ENCODE measurements at regions not wholly inside any gene's neighbourhood (a gene's known extent, or its start where the extent isn't known, plus 50 kb on each side); places are given as distances from the start of the nearest gene placed in this dataset.

DNA sequence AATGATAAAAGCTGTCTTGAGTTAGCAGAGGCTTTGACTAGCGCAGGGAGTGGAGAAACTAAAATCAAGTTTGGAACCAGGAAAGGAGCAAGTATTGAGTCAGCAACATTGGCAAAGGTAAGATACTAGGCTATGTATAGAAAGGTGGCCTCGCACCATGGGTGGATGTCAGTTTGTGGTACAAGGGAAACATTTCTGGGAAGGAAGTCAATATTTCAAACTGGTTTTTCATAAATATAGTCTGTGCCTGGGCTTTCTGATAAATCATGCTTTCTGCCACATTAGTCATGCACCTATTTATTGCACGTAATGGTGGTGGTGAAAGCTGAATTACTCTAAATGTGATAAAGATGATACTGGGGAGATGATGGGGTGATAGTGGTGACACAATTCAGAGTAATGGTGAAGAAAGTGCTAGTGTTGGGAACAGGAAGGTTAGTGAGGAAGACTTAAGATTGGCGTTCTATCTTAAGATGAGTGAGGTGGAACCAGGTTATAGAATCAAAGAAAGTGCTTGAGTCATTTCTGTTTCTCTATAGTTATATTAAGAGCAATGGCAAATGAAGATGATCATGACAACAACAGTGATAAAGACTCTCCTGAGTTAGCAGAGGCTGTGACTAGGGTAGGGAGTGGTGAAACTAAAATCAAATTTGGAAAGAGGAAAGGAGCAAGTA is 729.0 kb downstream of the FAM181B start:
- no peaks in the 10 kb centered on the region for H3K36me3 Mint-ChIP-seq (ENCODE audit: low read depth)
- Histone ChIP-seq H3K4me3 (ENCODE audit: low read length) (no peak overlapping the region), H3K27ac (ENCODE audit: low read depth, low read length) (no peak overlapping the region), H3K9me3 (ENCODE audit: control insufficient read depth, low read length) (no peaks in the 10 kb centered on the region), H3K4me1 (ENCODE audit: control insufficient read depth, insufficient read depth, low read length) (no peaks in the 10 kb centered on the region), H3K36me3 (ENCODE audit: control insufficient read depth, insufficient read depth, low read length) (no peaks in the 10 kb centered on the region), H3K9ac (ENCODE audit: extremely low read depth, low read length, poor library complexity, severe bottlenecking) (no peak overlapping the region), H3K27me3 (ENCODE audit: control insufficient read depth, insufficient read depth, low read length, poor library complexity, severe bottlenecking) (no peaks in the 10 kb centered on the region)
- DNase-seq: no peak
- 83 to 86% methylated on average over 3 to 4 of the region's 4 CpGs for WGBS, 2 experiments (ENCODE audit: insufficient coverage in 1 of 2, insufficient read length in 1 of 2)
- TF ChIP-seq, protein P1, sequence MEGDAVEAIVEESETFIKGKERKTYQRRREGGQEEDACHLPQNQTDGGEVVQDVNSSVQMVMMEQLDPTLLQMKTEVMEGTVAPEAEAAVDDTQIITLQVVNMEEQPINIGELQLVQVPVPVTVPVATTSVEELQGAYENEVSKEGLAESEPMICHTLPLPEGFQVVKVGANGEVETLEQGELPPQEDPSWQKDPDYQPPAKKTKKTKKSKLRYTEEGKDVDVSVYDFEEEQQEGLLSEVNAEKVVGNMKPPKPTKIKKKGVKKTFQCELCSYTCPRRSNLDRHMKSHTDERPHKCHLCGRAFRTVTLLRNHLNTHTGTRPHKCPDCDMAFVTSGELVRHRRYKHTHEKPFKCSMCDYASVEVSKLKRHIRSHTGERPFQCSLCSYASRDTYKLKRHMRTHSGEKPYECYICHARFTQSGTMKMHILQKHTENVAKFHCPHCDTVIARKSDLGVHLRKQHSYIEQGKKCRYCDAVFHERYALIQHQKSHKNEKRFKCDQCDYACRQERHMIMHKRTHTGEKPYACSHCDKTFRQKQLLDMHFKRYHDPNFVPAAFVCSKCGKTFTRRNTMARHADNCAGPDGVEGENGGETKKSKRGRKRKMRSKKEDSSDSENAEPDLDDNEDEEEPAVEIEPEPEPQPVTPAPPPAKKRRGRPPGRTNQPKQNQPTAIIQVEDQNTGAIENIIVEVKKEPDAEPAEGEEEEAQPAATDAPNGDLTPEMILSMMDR (conservative IDR thresholded peaks at IDR 0.05): no peak
- no peak overlapping the region for H3K4me3 Mint-ChIP-seq
- H3K4me1 Mint-ChIP-seq: peaks cover 5% of the 10 kb centered on the region
- no peak overlapping the region for H3K27ac Mint-ChIP-seq
- H3K9me3 Mint-ChIP-seq: no peaks in the 10 kb centered on the region
- peaks cover 5% of the 10 kb centered on the region for H3K27me3 Mint-ChIP-seq (ENCODE audit: insufficient read depth)

DNA sequence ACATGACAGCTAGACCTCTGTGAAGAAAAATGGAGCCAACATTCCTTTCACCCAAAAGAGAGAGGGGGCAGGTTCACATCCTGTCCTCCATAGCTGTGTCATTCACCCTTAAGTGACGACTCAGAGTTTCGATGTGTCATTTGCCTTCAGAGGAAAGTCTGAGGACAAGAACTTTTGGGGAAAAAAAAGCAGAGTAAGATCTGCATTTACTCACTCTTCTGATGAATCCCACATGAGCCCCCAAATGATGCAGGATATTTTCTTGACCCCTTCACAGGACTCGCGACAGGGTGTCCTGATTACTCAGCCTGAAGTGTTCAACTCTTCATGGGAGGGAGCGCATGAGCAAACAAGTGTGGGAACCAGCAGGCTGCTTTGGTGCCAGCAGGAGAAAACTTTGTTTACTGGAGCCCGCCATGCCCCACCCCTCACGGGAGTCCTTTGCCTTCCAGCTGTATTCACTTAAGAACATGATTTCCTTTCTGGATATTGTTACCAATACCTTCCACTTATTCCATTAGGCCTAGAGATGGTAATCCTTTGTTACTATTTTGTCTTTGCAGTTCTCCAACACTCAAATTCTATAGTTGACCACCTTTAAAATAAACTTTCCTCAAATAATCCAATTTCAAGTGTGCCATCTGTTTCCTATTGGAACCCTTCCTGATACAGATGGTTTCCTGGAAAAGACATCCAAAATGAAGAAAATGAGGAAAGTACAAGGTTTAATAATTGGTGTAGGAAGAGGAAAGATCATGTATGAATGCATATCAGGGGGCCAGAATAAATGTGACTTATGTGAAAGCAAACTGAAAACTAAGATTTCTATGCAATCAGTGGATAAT is 729.8 kb downstream of the FAM181B start:
- H3K27ac Mint-ChIP-seq: no peak overlapping the region
- Histone ChIP-seq H3K27ac (ENCODE audit: low read depth, low read length) (no peak overlapping the region), H3K9ac (ENCODE audit: extremely low read depth, low read length, poor library complexity, severe bottlenecking) (no peak overlapping the region), H3K27me3 (ENCODE audit: control insufficient read depth, insufficient read depth, low read length, poor library complexity, severe bottlenecking) (no peaks in the 10 kb centered on the region), H3K4me3 (ENCODE audit: low read length) (no peak overlapping the region), H3K36me3 (ENCODE audit: control insufficient read depth, insufficient read depth, low read length) (no peaks in the 10 kb centered on the region), H3K4me1 (ENCODE audit: control insufficient read depth, insufficient read depth, low read length) (no peaks in the 10 kb centered on the region), H3K9me3 (ENCODE audit: control insufficient read depth, low read length) (no peaks in the 10 kb centered on the region)
- TF ChIP-seq, protein P1 (conservative IDR thresholded peaks at IDR 0.05): no peak
- DNase-seq: no peak
- H3K4me1 Mint-ChIP-seq: peaks cover 7% of the 10 kb centered on the region
- 74 to 82% methylated on average over 7 of the region's 7 CpGs for WGBS, 2 experiments (ENCODE audit: insufficient coverage in 1 of 2, insufficient read length in 1 of 2)
- peaks cover 5% of the 10 kb centered on the region for H3K27me3 Mint-ChIP-seq (ENCODE audit: insufficient read depth)
- H3K36me3 Mint-ChIP-seq (ENCODE audit: low read depth): no peaks in the 10 kb centered on the region
- H3K4me3 Mint-ChIP-seq: no peak overlapping the region
- H3K9me3 Mint-ChIP-seq: no peaks in the 10 kb centered on the region

DNA sequence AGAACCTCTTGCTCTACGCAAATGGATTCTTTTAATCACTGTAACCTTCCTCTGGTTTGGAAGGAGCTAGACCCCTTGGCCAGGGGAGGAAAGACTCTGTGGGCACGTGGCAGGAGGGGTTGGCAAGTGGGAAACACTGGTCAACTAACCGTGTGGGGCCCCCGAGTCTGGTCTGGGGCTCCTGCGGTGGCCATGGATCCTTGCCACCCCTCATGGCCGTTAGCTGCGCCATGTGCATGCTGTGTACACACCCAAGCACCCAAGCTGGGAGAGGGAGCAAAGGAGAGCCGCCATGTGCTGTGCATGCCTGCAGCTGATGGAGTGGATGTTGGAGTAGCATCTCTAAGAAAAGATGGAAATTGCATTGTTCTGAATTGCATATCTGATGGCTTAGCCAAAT is 730.6 kb downstream of the FAM181B start:
- H3K27ac ChIP-seq (ENCODE audit: low read depth, low read length): no peak overlapping the region
- H3K4me1 ChIP-seq (ENCODE audit: control insufficient read depth, insufficient read depth, low read length): no peaks in the 10 kb centered on the region
- no peak overlapping the region for H3K27ac Mint-ChIP-seq
- H3K9ac ChIP-seq (ENCODE audit: extremely low read depth, low read length, poor library complexity, severe bottlenecking): no peak overlapping the region
- H3K4me3 ChIP-seq (ENCODE audit: low read length): no peak overlapping the region
- H3K4me1 Mint-ChIP-seq: peaks cover 7% of the 10 kb centered on the region
- no peaks in the 10 kb centered on the region for H3K36me3 Mint-ChIP-seq (ENCODE audit: low read depth)
- H3K9me3 ChIP-seq (ENCODE audit: control insufficient read depth, low read length): no peaks in the 10 kb centered on the region
- no peak overlapping the region for H3K4me3 Mint-ChIP-seq
- no peaks in the 10 kb centered on the region for H3K27me3 ChIP-seq (ENCODE audit: control insufficient read depth, insufficient read depth, low read length, poor library complexity, severe bottlenecking)
- TF ChIP-seq, protein P1 (conservative IDR thresholded peaks at IDR 0.05): no peak
- no peaks in the 10 kb centered on the region for H3K36me3 ChIP-seq (ENCODE audit: control insufficient read depth, insufficient read depth, low read length)
- peaks cover 5% of the 10 kb centered on the region for H3K27me3 Mint-ChIP-seq (ENCODE audit: insufficient read depth)
- no peaks in the 10 kb centered on the region for H3K9me3 Mint-ChIP-seq
- no peak for DNase-seq
- 92 to 93% methylated on average over 5 to 8 of the region's 8 CpGs for WGBS, 2 experiments (ENCODE audit: insufficient coverage in 1 of 2, insufficient read length in 1 of 2)

All from endodermal cell (in vitro differentiated cells).